Loucy (cell line): ENCODE measurements at regions not wholly inside any gene's neighbourhood (a gene's known extent, or its start where the extent isn't known, plus 50 kb on each side); places are given as distances from the start of the nearest gene placed in this dataset.

Experiments used
- EZH2phosphoT487 ChIP-seq: fragments of 200-600 bp; IDR thresholded peaks from 2 replicates; pipeline ENCODE4 v1.6.1; 2018; ENCODE audit warnings: antibody characterized with exemption, mild to moderate bottlenecking, moderate library complexity, borderline replicate concordance
- TF ChIP-seq, protein P1 (sequence below): fragments of 200-600 bp; sonication (generic); conservative IDR thresholded peaks from 2 replicates; pipeline ENCODE4 v1.5.1; 2014; ENCODE audit warnings: mild to moderate bottlenecking, antibody characterized with exemption, low read length

DNA sequence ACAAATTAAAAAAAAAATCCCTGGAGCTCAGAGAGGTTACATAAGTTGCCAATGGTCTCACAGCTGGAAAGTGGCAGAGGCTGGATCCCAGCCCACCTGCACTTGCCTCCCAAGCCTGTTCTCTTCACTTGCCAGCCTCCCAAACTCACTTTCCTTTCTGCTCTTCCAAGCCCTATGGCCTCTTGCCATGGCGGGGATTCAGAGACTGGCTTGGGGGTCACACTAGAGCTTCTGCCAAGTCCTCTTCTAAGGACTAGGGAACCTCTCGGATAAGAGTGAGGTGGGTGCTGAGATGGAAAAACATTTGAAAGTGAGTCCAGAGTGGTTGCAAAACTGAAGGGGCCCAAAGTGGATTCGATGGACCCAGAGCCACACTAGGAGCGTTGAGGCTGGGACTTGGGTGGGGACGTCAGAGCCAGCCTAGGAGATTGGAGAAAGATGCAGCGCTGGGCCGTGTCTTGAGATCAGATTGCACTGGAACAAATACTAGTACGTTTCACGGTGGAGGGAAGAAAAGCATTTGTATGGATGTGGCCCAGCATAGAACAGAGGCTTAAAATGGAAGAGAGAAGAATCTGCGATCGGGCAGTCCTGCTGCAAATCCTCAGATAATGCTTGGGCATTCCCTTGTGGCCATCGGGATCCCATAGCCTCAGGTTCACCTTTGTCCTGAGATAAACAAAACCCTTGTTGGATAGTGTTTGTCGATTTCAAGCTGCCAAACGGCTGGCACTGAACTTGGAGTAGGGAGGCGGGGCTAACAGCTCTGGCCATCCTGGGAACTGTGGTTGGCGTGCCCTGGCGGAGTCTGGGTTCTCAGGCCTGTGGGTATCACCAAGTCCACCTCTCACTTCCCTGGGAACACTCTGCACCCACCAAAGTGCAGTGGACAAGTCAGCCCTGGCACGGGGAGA lies 84.8 kb downstream of the ING1 start:
- TF ChIP-seq, protein P1, sequence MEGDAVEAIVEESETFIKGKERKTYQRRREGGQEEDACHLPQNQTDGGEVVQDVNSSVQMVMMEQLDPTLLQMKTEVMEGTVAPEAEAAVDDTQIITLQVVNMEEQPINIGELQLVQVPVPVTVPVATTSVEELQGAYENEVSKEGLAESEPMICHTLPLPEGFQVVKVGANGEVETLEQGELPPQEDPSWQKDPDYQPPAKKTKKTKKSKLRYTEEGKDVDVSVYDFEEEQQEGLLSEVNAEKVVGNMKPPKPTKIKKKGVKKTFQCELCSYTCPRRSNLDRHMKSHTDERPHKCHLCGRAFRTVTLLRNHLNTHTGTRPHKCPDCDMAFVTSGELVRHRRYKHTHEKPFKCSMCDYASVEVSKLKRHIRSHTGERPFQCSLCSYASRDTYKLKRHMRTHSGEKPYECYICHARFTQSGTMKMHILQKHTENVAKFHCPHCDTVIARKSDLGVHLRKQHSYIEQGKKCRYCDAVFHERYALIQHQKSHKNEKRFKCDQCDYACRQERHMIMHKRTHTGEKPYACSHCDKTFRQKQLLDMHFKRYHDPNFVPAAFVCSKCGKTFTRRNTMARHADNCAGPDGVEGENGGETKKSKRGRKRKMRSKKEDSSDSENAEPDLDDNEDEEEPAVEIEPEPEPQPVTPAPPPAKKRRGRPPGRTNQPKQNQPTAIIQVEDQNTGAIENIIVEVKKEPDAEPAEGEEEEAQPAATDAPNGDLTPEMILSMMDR: no peak
- TF ChIP-seq EZH2phosphoT487: no peak
